H1 (cell line): ENCODE measurements at regions not wholly inside any gene's neighbourhood (a gene's known extent, or its start where the extent isn't known, plus 50 kb on each side); places are given as distances from the start of the nearest gene placed in this dataset.
A peak's percentile ranks its signal among the peaks of the same experiment; 100 is the strongest.

ENCODE experiments used
- CTCF ChIA-PET: fragments of 300-600 bp; sonication (Branson Sonifier 250); formaldehyde crosslinking; loops from one replicate; lab custom pipeline; 2021; ENCODE audit not compliant: partially characterized antibody; lab: Charles Lee
- POLR2A ChIA-PET: fragments of 300-600 bp; sonication (Branson Sonifier 250); formaldehyde crosslinking; loops from one replicate; lab custom pipeline; 2021; ENCODE audit warnings: inconsistent platforms; ENCODE audit not compliant: partially characterized antibody; lab: Charles Lee
- DNase-seq, 2 experiments: peaks; one replicate each; pipeline versions ENCODE4 v3.0.0 to v3.0.0-alpha.2; 2010 to 2022; ENCODE audit warnings: low spot score in 2 of 2, low read depth in 1 of 2, mixed read lengths in 1 of 2
- FAIRE-seq: peaks from 2 replicates; lab custom pipeline; 2011; peaks lifted over from hg19 to GRCh38; lab: Jason Lieb, UNC
- H2AFZ ChIP-seq: 2 replicates; pipeline ENCODE4 v1.8.1; 2012; ENCODE audit warnings: low read length, inconsistent platforms
- H2AK5ac ChIP-seq: 2 replicates; pipeline ENCODE4 v1.6.1; 2013; ENCODE audit warnings: low read depth, low read length
- H2BK120ac ChIP-seq: replicated peaks from 2 replicates; pipeline ENCODE3; 2013; ENCODE audit warnings: low read depth, low read length, inconsistent platforms
- H2BK12ac ChIP-seq: 2 replicates; pipeline ENCODE4 v1.6.1; 2013; ENCODE audit warnings: low read depth, low read length
- H2BK15ac ChIP-seq: 2 replicates; pipeline ENCODE4 v1.6.1; 2013; ENCODE audit warnings: low read length
- H2BK20ac ChIP-seq: 2 replicates; pipeline ENCODE4 v1.6.1; 2013; ENCODE audit warnings: low read length
- H2BK5ac ChIP-seq: 2 replicates; pipeline ENCODE4 v1.6.1; 2013; ENCODE audit warnings: low read depth, low read length
- H3K14ac ChIP-seq: 2 replicates; pipeline ENCODE4 v1.6.1; 2013; ENCODE audit warnings: inconsistent platforms; ENCODE audit not compliant: insufficient read length
- H3K18ac ChIP-seq: 2 replicates; pipeline ENCODE4 v1.6.1; 2013; ENCODE audit warnings: low read length; ENCODE audit errors: extremely low read depth
- H3K23ac ChIP-seq: 2 replicates; pipeline ENCODE4 v1.6.1; 2013; ENCODE audit warnings: inconsistent platforms; ENCODE audit not compliant: insufficient read length
- H3K23me2 ChIP-seq: 2 replicates; pipeline ENCODE4 v1.6.1; 2013; ENCODE audit warnings: low read depth, low read length
- H3K27ac ChIP-seq: 2 replicates; pipeline ENCODE4 v1.6.1; 2011; ENCODE audit warnings: low read depth, low read length, inconsistent platforms
- H3K27me3 ChIP-seq, 4 experiments: replicated peaks in 1 of 4; 1 replicate in 1 of 4; 2 replicates in 3 of 4; pipeline versions ENCODE4 v1.6.1 to v1.8.1; 2011 to 2013; ENCODE audit warnings: low read length in 3 of 4, mild to moderate bottlenecking in 3 of 4, inconsistent platforms in 2 of 4, mixed read lengths in 2 of 4, moderate library complexity in 1 of 4; ENCODE audit not compliant: control insufficient read depth in 3 of 4, insufficient read depth in 3 of 4; ENCODE audit errors: extremely low read depth in 1 of 4
- H3K36me3 ChIP-seq, 4 experiments: 2 replicates each; pipeline versions ENCODE4 v1.6.1 to v1.8.1; 2011 to 2013; ENCODE audit warnings: mild to moderate bottlenecking in 4 of 4, low read length in 3 of 4, moderate library complexity in 2 of 4, control low read depth in 1 of 4, inconsistent platforms in 1 of 4; ENCODE audit not compliant: insufficient read depth in 4 of 4, control insufficient read depth in 2 of 4
- H3K4ac ChIP-seq: replicated peaks from 2 replicates; pipeline ENCODE3; 2013; ENCODE audit warnings: low read length, low read depth, mixed read lengths, inconsistent platforms; ENCODE audit not compliant: insufficient read length
- H3K4me1 ChIP-seq, 4 experiments: replicated peaks in 1 of 4; 1 replicate in 1 of 4; 2 replicates in 3 of 4; pipeline versions ENCODE4 v1.6.1 to v1.8.1; 2011 to 2013; ENCODE audit warnings: low read length in 3 of 4, inconsistent platforms in 2 of 4, mixed read lengths in 1 of 4; ENCODE audit not compliant: insufficient read depth in 4 of 4, control insufficient read depth in 3 of 4
- H3K4me2 ChIP-seq, 2 experiments: 2 replicates each; pipeline versions ENCODE4 v1.6.1 to v1.8.1; 2011 to 2013; ENCODE audit warnings: low read depth in 2 of 2, low read length in 2 of 2, control low read depth in 1 of 2, inconsistent platforms in 1 of 2, mild to moderate bottlenecking in 1 of 2; ENCODE audit not compliant: insufficient read depth in 1 of 2
- H3K4me3 ChIP-seq, 4 experiments: fragments of 200-600, 300-600 bp in 1 of 4; sonication (generic), shearing (Covaris generic), sonication (Bioruptor Twin) in 1 of 4; 2 replicates each; pipeline versions ENCODE4 v1.5.1 to v1.8.1; 2011 to 2016; ENCODE audit warnings: low read length in 4 of 4, low read depth in 3 of 4, control low read depth in 2 of 4, inconsistent platforms in 2 of 4, mild to moderate bottlenecking in 2 of 4, mixed read lengths in 1 of 4, moderate library complexity in 1 of 4; ENCODE audit not compliant: insufficient read depth in 2 of 4; ENCODE audit errors: extremely low read depth in 1 of 4
- H3K56ac ChIP-seq: replicated peaks from 2 replicates; pipeline ENCODE3; 2013; ENCODE audit warnings: low read depth, mild to moderate bottlenecking, mixed read lengths, low read length, inconsistent platforms; ENCODE audit not compliant: insufficient read length
- H3K79me1 ChIP-seq: 2 replicates; pipeline ENCODE4 v1.6.1; 2013; ENCODE audit warnings: low read depth, low read length, control low read depth
- H3K79me2 ChIP-seq, 2 experiments: 2 replicates each; pipeline versions ENCODE4 v1.6.1 to v1.8.1; 2012 to 2013; ENCODE audit warnings: low read length in 2 of 2, mild to moderate bottlenecking in 2 of 2, inconsistent platforms in 1 of 2; ENCODE audit not compliant: insufficient read depth in 2 of 2, control insufficient read depth in 1 of 2
- H3K9ac ChIP-seq, 4 experiments: replicated peaks in 1 of 4; 1 replicate in 1 of 4; 2 replicates in 3 of 4; pipeline versions ENCODE4 v1.6.1 to v1.8.1; 2011 to 2013; ENCODE audit warnings: low read depth in 3 of 4, low read length in 3 of 4, control low read depth in 2 of 4, mild to moderate bottlenecking in 2 of 4, moderate library complexity in 2 of 4, inconsistent platforms in 1 of 4; ENCODE audit errors: extremely low read depth in 1 of 4
- H3K9me3 ChIP-seq, 2 experiments: 2 replicates each; pipeline versions ENCODE4 v1.6.1 to v1.8.1; 2012 to 2013; ENCODE audit warnings: mild to moderate bottlenecking in 2 of 2, moderate library complexity in 2 of 2, control low read depth in 1 of 2, inconsistent platforms in 1 of 2, low read depth in 1 of 2, low read length in 1 of 2, mixed read lengths in 1 of 2; ENCODE audit not compliant: insufficient read depth in 2 of 2
- H4K20me1 ChIP-seq, 2 experiments: replicated peaks in 1 of 2; 2 replicates each; pipeline versions ENCODE3 to v1.8.1; 2011 to 2013; ENCODE audit warnings: inconsistent platforms in 2 of 2, low read length in 2 of 2, mild to moderate bottlenecking in 1 of 2; ENCODE audit not compliant: insufficient read depth in 2 of 2, control insufficient read depth in 1 of 2
- H4K5ac ChIP-seq: 2 replicates; pipeline ENCODE4 v1.6.1; 2013; ENCODE audit warnings: low read length, low read depth, mixed read lengths, inconsistent platforms; ENCODE audit not compliant: insufficient read length
- H4K8ac ChIP-seq: 2 replicates; pipeline ENCODE4 v1.8.0; 2013; ENCODE audit warnings: mild to moderate bottlenecking, moderate library complexity, low read length, inconsistent platforms; ENCODE audit not compliant: insufficient read depth; ENCODE audit errors: extremely low read depth
- H4K91ac ChIP-seq: replicated peaks from 2 replicates; pipeline ENCODE3; 2013; ENCODE audit warnings: low read length, mixed read lengths, inconsistent platforms; ENCODE audit not compliant: insufficient read length
- EP300 ChIP-seq, 2 experiments: IDR thresholded peaks; 1 replicate in 1 of 2; 2 replicates in 1 of 2; pipeline ENCODE4 v1.6.1; 2011 to 2012; ENCODE audit warnings: low read depth in 2 of 2, low read length in 2 of 2, mild to moderate bottlenecking in 2 of 2, borderline replicate concordance in 1 of 2, inconsistent platforms in 1 of 2, moderate library complexity in 1 of 2
- PHF8 ChIP-seq: fragments of 200-600 bp; sonication (generic); conservative IDR thresholded peaks from 2 replicates; pipeline ENCODE4 v1.7.1; 2012; ENCODE audit warnings: low read depth, mild to moderate bottlenecking, inconsistent platforms, low read length, moderate library complexity
- RBBP5 ChIP-seq: IDR thresholded peaks from 2 replicates; pipeline ENCODE4 v1.7.1; 2012; ENCODE audit warnings: low read depth, mild to moderate bottlenecking, inconsistent platforms, low read length, moderate library complexity, borderline replicate concordance
- WGBS, 2 experiments: shearing (Covaris generic) in 1 of 2; methylation state at CpG; one replicate each; pipeline versions ENCODE4 v1.1.6 to v1.1.7; 2013 to 2015; ENCODE audit warnings: low lambda C conversion rate in 2 of 2, mixed read lengths in 2 of 2, inconsistent platforms in 1 of 2, low coverage in 1 of 2, missing lambda C conversion rate in 1 of 2; ENCODE audit not compliant: insufficient replicate concordance in 2 of 2, insufficient coverage in 1 of 2, insufficient read length in 1 of 2; ENCODE audit errors: extremely low coverage in 1 of 2, missing lambda C conversion rate in 1 of 2; 5-methylcytosine and 5-hydroxymethylcytosine counted together

DNA sequence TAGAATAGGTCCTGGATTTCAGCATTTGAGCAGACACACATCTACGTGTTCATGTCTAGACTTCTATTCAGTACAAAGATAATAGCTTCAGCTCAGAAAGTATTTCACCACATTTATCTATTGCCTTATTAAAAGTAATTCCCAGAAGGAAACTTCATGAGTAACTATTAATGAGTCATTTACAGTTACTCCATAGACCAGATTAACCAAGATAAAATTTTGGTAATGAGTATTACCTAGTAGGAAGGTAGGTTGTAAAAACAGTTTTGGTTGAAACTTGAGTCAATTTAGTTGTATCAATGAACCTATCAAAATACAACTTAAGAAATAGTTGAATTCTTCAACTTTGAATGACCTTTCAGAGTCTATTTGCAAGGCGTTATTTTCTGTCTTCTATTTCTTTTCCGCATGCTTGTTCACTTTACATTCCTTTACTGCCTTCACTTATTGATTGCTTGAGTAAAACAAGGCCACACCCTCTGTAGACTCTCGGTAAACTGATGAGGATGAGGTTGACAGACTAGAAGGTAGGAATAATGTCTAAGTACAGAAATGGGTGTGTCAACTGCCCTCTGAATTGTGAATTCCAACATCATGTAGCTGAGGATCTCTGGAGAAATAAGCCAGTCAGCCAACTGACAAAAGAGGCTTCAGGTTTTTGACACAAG, 1165.6 kb upstream of the ZEB2 start:
- FAIRE-seq, result no peak
- H3K23me2 ChIP-seq, result no peaks in the 10 kb centered on the region
- TF ChIP-seq RBBP5 (no peak), EP300 (IDR thresholded peaks at IDR 0.05; ENCODE audit: borderline replicate concordance in 1 of 2, low read depth in 2 of 2, low read length in 2 of 2) (no peak), PHF8 (no peak)

More for the DNA sequence above, 1165.6 kb upstream of the ZEB2 start:
- no peaks in the 10 kb centered on the region for H3K36me3 ChIP-seq
- no peak overlapping the region for H3K4ac ChIP-seq
- no peak overlapping the region for H2BK20ac ChIP-seq
- no peak overlapping the region for H3K27ac ChIP-seq
- no peak overlapping the region for H3K14ac ChIP-seq
- H4K8ac ChIP-seq, result no peak overlapping the region
- no peak overlapping the region for H4K91ac ChIP-seq
- H2BK15ac ChIP-seq, result no peak overlapping the region
- no peak overlapping the region for H3K4me3 ChIP-seq
- no peak overlapping the region for H4K5ac ChIP-seq
- DNase-seq, result no peak
- H3K56ac ChIP-seq, result no peak overlapping the region
- no peaks in the 10 kb centered on the region for H3K79me2 ChIP-seq
- H3K79me1 ChIP-seq, result no peaks in the 10 kb centered on the region
- H3K9ac ChIP-seq, result no peak overlapping the region
- no peak overlapping the region for H2BK5ac ChIP-seq
- WGBS, 2 experiments, result 94% methylated on average over 4 of the region's 4 CpGs; no CpG with 5 or more reads in 1 of the 2 experiments
- POLR2A ChIA-PET, result no interaction called here
- H3K4me2 ChIP-seq, result no peak overlapping the region
- no peak overlapping the region for H2AK5ac ChIP-seq
- no peaks in the 10 kb centered on the region for H3K9me3 ChIP-seq
- H2BK120ac ChIP-seq, result no peak overlapping the region
- CTCF ChIA-PET, result no interaction called here
- no peaks in the 10 kb centered on the region for H4K20me1 ChIP-seq
- peak overlapping the region; percentile 65 for H3K23ac ChIP-seq
- H3K18ac ChIP-seq, result no peak overlapping the region
- peaks cover 0 to 5% (median 3%) of the 10 kb centered on the region in 4 experiments; a peak in 2 of 7 replicates for H3K4me1 ChIP-seq
- H2AFZ ChIP-seq, result no peak overlapping the region
- no peak overlapping the region for H2BK12ac ChIP-seq
- H3K27me3 ChIP-seq, result no peaks in the 10 kb centered on the region
